Skeletal muscle tissue (tissue), 3 donors: ENCODE measurements at regions not wholly inside any gene's neighbourhood (a gene's known extent, or its start where the extent isn't known, plus 50 kb on each side); places are given as distances from the start of the nearest gene placed in this dataset.

ENCODE experiments used
- H3K27ac ChIP-seq: one replicate; pipeline ENCODE4 v1.7.0; 2013; ENCODE audit warnings: mild to moderate bottlenecking, low read depth, low read length, inconsistent platforms
- H3K27me3 ChIP-seq, 3 donors: one replicate each; pipeline ENCODE4 v1.7.0; 2013; ENCODE audit warnings: low read length in 3 of 3; ENCODE audit not compliant: control insufficient read depth in 3 of 3, insufficient read depth in 3 of 3
- H3K36me3 ChIP-seq, 3 donors: one replicate each; pipeline ENCODE4 v1.7.0; 2013; ENCODE audit warnings: low read length in 3 of 3; ENCODE audit not compliant: control insufficient read depth in 3 of 3, insufficient read depth in 3 of 3
- H3K4me1 ChIP-seq, 3 donors: one replicate each; pipeline ENCODE4 v1.7.0; 2013; ENCODE audit warnings: low read length in 3 of 3, mild to moderate bottlenecking in 3 of 3; ENCODE audit not compliant: control insufficient read depth in 3 of 3, insufficient read depth in 3 of 3
- H3K4me3 ChIP-seq, 3 donors: one replicate each; pipeline ENCODE4 v1.7.0; 2013; ENCODE audit warnings: low read length in 3 of 3
- H3K9ac ChIP-seq, 3 donors: one replicate each; pipeline ENCODE4 v1.7.0; 2013; ENCODE audit warnings: low read length in 3 of 3, mild to moderate bottlenecking in 3 of 3, moderate library complexity in 2 of 3, low read depth in 1 of 3
- H3K9me3 ChIP-seq, 3 donors: one replicate each; pipeline ENCODE4 v1.7.0; 2013; ENCODE audit warnings: low read length in 3 of 3; ENCODE audit not compliant: control insufficient read depth in 3 of 3
- donor health status: Osteomylitis.

GRCh38 chr3:115520651-115521245 lies 102.6 kb upstream of the GAP43 start:
- H3K9me3 ChIP-seq = no peaks in the 10 kb centered on the region
- peaks cover 0 to 6% (median 5%) of the 10 kb centered on the region in 3 donors for H3K4me1 ChIP-seq
- H3K27me3 ChIP-seq = no peaks in the 10 kb centered on the region
- H3K36me3 ChIP-seq = no peaks in the 10 kb centered on the region
- no peak overlapping the region for H3K9ac ChIP-seq
- H3K4me3 ChIP-seq = no peak overlapping the region
- no peak overlapping the region for H3K27ac ChIP-seq

GRCh38 chr3:115523458-115523857 lies 99.9 kb upstream of the GAP43 start:
- Histone ChIP-seq H3K9me3 (no peaks in the 10 kb centered on the region), H3K9ac (no peak overlapping the region), H3K27me3 (no peaks in the 10 kb centered on the region), H3K4me1 (peaks cover 0 to 2% (median 1%) of the 10 kb centered on the region in 3 donors), H3K27ac (no peak overlapping the region), H3K4me3 (no peak overlapping the region), H3K36me3 (no peaks in the 10 kb centered on the region)

GRCh38 chr3:115524549-115524948 lies 98.8 kb upstream of the GAP43 start:
- no peaks in the 10 kb centered on the region for H3K4me1 ChIP-seq
- H3K36me3 ChIP-seq = no peaks in the 10 kb centered on the region
- no peak overlapping the region for H3K9ac ChIP-seq
- no peaks in the 10 kb centered on the region for H3K27me3 ChIP-seq
- no peak overlapping the region for H3K4me3 ChIP-seq
- no peaks in the 10 kb centered on the region for H3K9me3 ChIP-seq
- no peak overlapping the region for H3K27ac ChIP-seq

- Histone ChIP-seq H3K9me3 (no peaks in the 10 kb centered on the region), H3K27ac (no peak overlapping the region), H3K4me3 (no peak overlapping the region), H3K36me3 (no peaks in the 10 kb centered on the region), H3K4me1 (no peaks in the 10 kb centered on the region), H3K27me3 (no peaks in the 10 kb centered on the region), H3K9ac (no peak overlapping the region)
Measured at GRCh38 chr3:115525731-115526130, 97.6 kb upstream of the GAP43 start.

GRCh38 chr3:115533218-115533617 lies 90.1 kb upstream of the GAP43 start:
- H3K27ac ChIP-seq = no peak overlapping the region
- H3K9ac ChIP-seq = no peak overlapping the region
- no peaks in the 10 kb centered on the region for H3K4me1 ChIP-seq
- no peaks in the 10 kb centered on the region for H3K36me3 ChIP-seq
- no peaks in the 10 kb centered on the region for H3K9me3 ChIP-seq
- no peaks in the 10 kb centered on the region for H3K27me3 ChIP-seq
- H3K4me3 ChIP-seq = no peak overlapping the region

GRCh38 chr3:115536171-115536570 lies 87.1 kb upstream of the GAP43 start:
- Histone ChIP-seq H3K9ac (no peak overlapping the region), H3K9me3 (no peaks in the 10 kb centered on the region), H3K4me1 (no peaks in the 10 kb centered on the region), H3K4me3 (no peak overlapping the region), H3K36me3 (no peaks in the 10 kb centered on the region), H3K27me3 (no peaks in the 10 kb centered on the region), H3K27ac (no peak overlapping the region)

GRCh38 chr3:115537669-115538068 lies 85.6 kb upstream of the GAP43 start:
- Histone ChIP-seq H3K27me3 (no peaks in the 10 kb centered on the region), H3K4me3 (no peak overlapping the region), H3K36me3 (no peaks in the 10 kb centered on the region), H3K27ac (no peak overlapping the region), H3K4me1 (no peaks in the 10 kb centered on the region), H3K9ac (no peak overlapping the region), H3K9me3 (no peaks in the 10 kb centered on the region)

GRCh38 chr3:115547207-115547606 lies 76.1 kb upstream of the GAP43 start:
- no peak overlapping the region for H3K27ac ChIP-seq
- H3K4me1 ChIP-seq = no peaks in the 10 kb centered on the region
- no peaks in the 10 kb centered on the region for H3K9me3 ChIP-seq
- no peak overlapping the region for H3K4me3 ChIP-seq
- H3K9ac ChIP-seq = no peak overlapping the region
- no peaks in the 10 kb centered on the region for H3K27me3 ChIP-seq
- no peaks in the 10 kb centered on the region for H3K36me3 ChIP-seq

GRCh38 chr3:115548611-115549010 lies 74.7 kb upstream of the GAP43 start:
- no peak overlapping the region for H3K9ac ChIP-seq
- H3K4me3 ChIP-seq = no peak overlapping the region

GRCh38 chr3:115549071-115549470 lies 74.2 kb upstream of the GAP43 start:
- Histone ChIP-seq H3K27ac (no peak overlapping the region), H3K36me3 (no peaks in the 10 kb centered on the region), H3K9me3 (no peaks in the 10 kb centered on the region), H3K27me3 (no peaks in the 10 kb centered on the region), H3K4me1 (no peaks in the 10 kb centered on the region), H3K4me3 (no peak overlapping the region), H3K9ac (no peak overlapping the region)

More at GRCh38 chr3:115548611-115549010, 74.7 kb upstream of the GAP43 start:
- Histone ChIP-seq H3K27ac (no peak overlapping the region), H3K36me3 (no peaks in the 10 kb centered on the region), H3K4me1 (no peaks in the 10 kb centered on the region), H3K9me3 (no peaks in the 10 kb centered on the region), H3K27me3 (no peaks in the 10 kb centered on the region)
